Sigmoid colon (tissue), 6 donors: ENCODE measurements at regions not wholly inside any gene's neighbourhood (a gene's known extent, or its start where the extent isn't known, plus 50 kb on each side); places are given as distances from the start of the nearest gene placed in this dataset.

Source experiments
- DNase-seq: peaks from one replicate; pipeline ENCODE4 v3.0.0-alpha.2; 2019
- H3K27ac ChIP-seq, 4 donors: fragments of 200-600 bp; sonication (generic); one replicate each; pipeline ENCODE4 v1.5.1; 2016 to 2019; ENCODE audit warnings: mild to moderate bottlenecking in 1 of 4
- H3K27me3 ChIP-seq, 3 donors: fragments of 200-600 bp; sonication (generic); one replicate each; pipeline ENCODE4 v1.5.1; 2019; ENCODE audit warnings: mild to moderate bottlenecking in 1 of 3
- H3K36me3 ChIP-seq, 4 donors: fragments of 200-600 bp; sonication (generic); one replicate each; pipeline ENCODE4 v1.5.1; 2016 to 2019
- H3K4me1 ChIP-seq, 4 donors: fragments of 200-600 bp; sonication (generic); one replicate each; pipeline ENCODE4 v1.5.1; 2017 to 2019
- H3K4me3 ChIP-seq, 4 donors: fragments of 200-600 bp; sonication (generic); one replicate each; pipeline ENCODE4 v1.5.1; 2017 to 2019; ENCODE audit warnings: mild to moderate bottlenecking in 2 of 4, moderate library complexity in 1 of 4
- H3K9me3 ChIP-seq, 4 donors: fragments of 200-600 bp in 3 of 4; sonication (generic) in 3 of 4; one replicate each; pipeline versions ENCODE4 v1.5.1 to v1.6.1; 2013 to 2019
- EP300 ChIP-seq, 4 donors: sonication (generic); formaldehyde crosslinking; IDR thresholded peaks; one replicate each; pipeline ENCODE4 v1.6.1; 2017; ENCODE audit warnings: antibody characterized with exemption in 4 of 4
- POLR2A ChIP-seq, 2 donors: fragments of 450-650 bp; IDR thresholded peaks; one replicate each; pipeline ENCODE4 v1.6.1; 2016; ENCODE audit warnings: antibody characterized with exemption in 2 of 2, mild to moderate bottlenecking in 2 of 2, moderate library complexity in 2 of 2
- POLR2AphosphoS5 ChIP-seq, 4 donors: sonication (generic); formaldehyde crosslinking; IDR thresholded peaks; one replicate each; pipeline ENCODE4 v1.6.1; 2017; ENCODE audit warnings: antibody characterized with exemption in 4 of 4
- WGBS, 2 donors: extraction: QIAGEN DNeasy Blood & Tissue Kit; methylation state at CpG; one replicate each; pipeline ENCODE4 v1.1.7; 2013; 5-methylcytosine and 5-hydroxymethylcytosine counted together
- intact Hi-C: fragments of 100-400 bp; cut with DNase I; formaldehyde crosslinking; loops from one replicate; pipeline ENCODE4 v1.15.1; 2023
- TF ChIP-seq, protein P1 (sequence below), 4 experiments: fragments of 450-650 bp in 3 of 4; fragments of 200-600 bp in 1 of 4; IDR thresholded peaks; one replicate each; pipeline ENCODE4 v1.5.1; 2016 to 2019; ENCODE audit warnings: antibody characterized with exemption in 4 of 4, mild to moderate bottlenecking in 3 of 4, moderate library complexity in 2 of 4
- donor health status: healthy with polysubstance abuse.
- donor health status: healthy.

DNA sequence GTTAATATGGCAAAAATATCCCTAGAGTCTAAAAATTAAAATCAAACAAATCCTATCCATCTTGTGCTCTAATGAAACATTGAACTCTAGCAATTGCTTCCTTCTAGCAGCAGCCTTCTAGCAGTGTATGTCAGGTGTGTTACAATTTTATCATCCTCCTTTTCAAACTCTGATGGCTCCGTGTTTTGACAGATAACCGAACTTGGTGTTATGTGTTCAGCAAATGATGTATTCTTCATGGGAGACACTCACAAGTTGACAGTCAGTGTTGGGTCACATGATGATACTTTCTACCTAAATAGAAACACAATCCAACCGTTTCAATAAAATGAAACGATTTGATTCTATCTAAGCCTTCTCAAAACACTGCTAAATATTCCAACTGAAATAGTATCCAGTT, 525.3 kb upstream of the NOVA1 start:
- Histone ChIP-seq H3K4me1 (no peaks in the 10 kb centered on the region), H3K9me3 (peaks cover 0 to 7% (median 0%) of the 10 kb centered on the region in 4 donors), H3K36me3 (no peaks in the 10 kb centered on the region), H3K4me3 (no peak overlapping the region), H3K27me3 (no peaks in the 10 kb centered on the region), H3K27ac (no peak overlapping the region)
- intact Hi-C loops = no loop called here
- WGBS, 2 donors = 82 to 83% methylated on average over 4 of the region's 4 CpGs
- TF ChIP-seq POLR2AphosphoS5 (IDR thresholded peaks at IDR 0.05) = no peak
- no peak for TF ChIP-seq EP300 (IDR thresholded peaks at IDR 0.05)
- TF ChIP-seq, protein P1, sequence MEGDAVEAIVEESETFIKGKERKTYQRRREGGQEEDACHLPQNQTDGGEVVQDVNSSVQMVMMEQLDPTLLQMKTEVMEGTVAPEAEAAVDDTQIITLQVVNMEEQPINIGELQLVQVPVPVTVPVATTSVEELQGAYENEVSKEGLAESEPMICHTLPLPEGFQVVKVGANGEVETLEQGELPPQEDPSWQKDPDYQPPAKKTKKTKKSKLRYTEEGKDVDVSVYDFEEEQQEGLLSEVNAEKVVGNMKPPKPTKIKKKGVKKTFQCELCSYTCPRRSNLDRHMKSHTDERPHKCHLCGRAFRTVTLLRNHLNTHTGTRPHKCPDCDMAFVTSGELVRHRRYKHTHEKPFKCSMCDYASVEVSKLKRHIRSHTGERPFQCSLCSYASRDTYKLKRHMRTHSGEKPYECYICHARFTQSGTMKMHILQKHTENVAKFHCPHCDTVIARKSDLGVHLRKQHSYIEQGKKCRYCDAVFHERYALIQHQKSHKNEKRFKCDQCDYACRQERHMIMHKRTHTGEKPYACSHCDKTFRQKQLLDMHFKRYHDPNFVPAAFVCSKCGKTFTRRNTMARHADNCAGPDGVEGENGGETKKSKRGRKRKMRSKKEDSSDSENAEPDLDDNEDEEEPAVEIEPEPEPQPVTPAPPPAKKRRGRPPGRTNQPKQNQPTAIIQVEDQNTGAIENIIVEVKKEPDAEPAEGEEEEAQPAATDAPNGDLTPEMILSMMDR (IDR thresholded peaks at IDR 0.05) = no peak
- no peak for TF ChIP-seq POLR2A (IDR thresholded peaks at IDR 0.05)
- no peak for DNase-seq

DNA sequence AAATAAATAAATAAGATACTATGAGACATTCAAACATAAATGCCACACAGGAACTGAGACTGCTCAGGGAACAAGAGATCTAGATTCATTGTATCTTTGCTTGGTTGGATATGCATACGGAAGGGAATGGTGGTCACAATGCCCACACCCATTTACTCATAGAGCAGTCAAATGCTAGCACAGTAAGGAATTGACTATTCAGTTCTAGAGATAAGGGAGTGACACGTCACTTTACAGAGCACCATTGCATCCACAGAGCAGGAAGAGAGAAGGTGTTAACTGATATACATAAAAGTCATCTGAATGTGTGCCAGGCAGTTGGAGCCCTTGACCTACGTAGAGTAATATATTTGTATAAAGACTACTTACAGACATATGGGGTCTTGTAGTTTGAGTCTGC, 530.0 kb upstream of the NOVA1 start:
- TF ChIP-seq EP300 (IDR thresholded peaks at IDR 0.05) (no peak), POLR2A (IDR thresholded peaks at IDR 0.05) (no peak), POLR2AphosphoS5 (IDR thresholded peaks at IDR 0.05) (no peak)
- TF ChIP-seq, protein P1 (IDR thresholded peaks at IDR 0.05) = no peak
- H3K4me3 ChIP-seq = no peak overlapping the region
- intact Hi-C loops = no loop called here
- no peaks in the 10 kb centered on the region for H3K36me3 ChIP-seq
- DNase-seq = no peak
- no peaks in the 10 kb centered on the region for H3K27me3 ChIP-seq
- 75 to 81% methylated on average over 3 of the region's 3 CpGs for WGBS, 2 donors
- H3K27ac ChIP-seq = no peak overlapping the region
- H3K9me3 ChIP-seq = no peaks in the 10 kb centered on the region
- H3K4me1 ChIP-seq = no peaks in the 10 kb centered on the region

GRCh38 chr14:27134200-27134599, 536.4 kb upstream of the NOVA1 start:
- intact Hi-C loops = no loop called here
- no peak for DNase-seq
- Histone ChIP-seq H3K27me3 (no peaks in the 10 kb centered on the region), H3K9me3 (no peaks in the 10 kb centered on the region), H3K4me3 (no peak overlapping the region), H3K4me1 (no peaks in the 10 kb centered on the region), H3K27ac (no peak overlapping the region), H3K36me3 (no peaks in the 10 kb centered on the region)
- TF ChIP-seq POLR2A (IDR thresholded peaks at IDR 0.05) = no peak
- TF ChIP-seq, protein P1 (IDR thresholded peaks at IDR 0.05) = no peak
- no peak for TF ChIP-seq EP300 (IDR thresholded peaks at IDR 0.05)
- TF ChIP-seq POLR2AphosphoS5 (IDR thresholded peaks at IDR 0.05) = no peak
- 77 to 80% methylated on average over 2 of the region's 2 CpGs for WGBS, 2 donors

DNA sequence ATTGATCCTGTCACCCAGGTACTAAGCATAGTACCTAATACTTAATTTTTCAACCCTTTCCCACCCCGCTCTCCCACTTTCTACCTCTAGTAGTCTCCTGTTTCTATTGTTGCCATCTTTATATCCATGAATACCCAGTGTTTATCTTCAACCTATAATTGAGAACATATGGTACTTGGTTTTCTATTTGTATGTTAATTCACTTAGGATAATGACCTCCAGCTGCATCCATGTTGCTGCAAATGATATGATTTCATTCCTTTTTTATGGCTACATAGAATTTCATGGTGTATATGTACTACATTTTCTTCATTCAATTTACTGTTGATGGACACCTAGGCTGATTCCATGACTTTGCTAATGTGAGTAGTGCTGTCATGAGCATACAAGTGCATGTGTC, 547.3 kb upstream of the NOVA1 start:
- intact Hi-C loops = no loop called here
- Histone ChIP-seq H3K27me3 (no peaks in the 10 kb centered on the region), H3K36me3 (no peaks in the 10 kb centered on the region), H3K27ac (no peak overlapping the region), H3K9me3 (no peaks in the 10 kb centered on the region), H3K4me3 (no peak overlapping the region), H3K4me1 (no peaks in the 10 kb centered on the region)
- TF ChIP-seq POLR2A (IDR thresholded peaks at IDR 0.05) (no peak), EP300 (IDR thresholded peaks at IDR 0.05) (no peak), POLR2AphosphoS5 (IDR thresholded peaks at IDR 0.05) (no peak)
- TF ChIP-seq, protein P1 (IDR thresholded peaks at IDR 0.05) = no peak
- DNase-seq = no peak
- WGBS, 2 donors = 82 to 94% methylated on average over 1 of the region's 1 CpG

DNA sequence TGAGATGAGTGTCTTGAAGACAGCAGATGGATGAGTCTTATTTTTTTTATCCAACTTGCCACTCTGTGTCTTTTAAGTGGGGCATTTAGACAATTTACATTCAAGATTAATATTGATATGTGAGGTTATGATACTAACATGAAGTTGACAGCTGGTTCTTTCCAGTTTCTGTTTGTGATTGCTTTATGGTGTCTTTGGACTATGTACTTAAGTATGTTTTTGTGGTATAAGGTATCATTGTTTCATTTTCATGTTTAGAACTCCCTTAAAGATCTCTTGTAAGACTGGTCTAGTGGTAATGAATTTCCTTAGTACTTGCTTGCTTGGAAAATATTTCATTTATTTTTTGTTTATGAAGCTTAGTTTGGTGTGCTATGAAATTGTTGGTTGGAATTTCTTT, 550.3 kb upstream of the NOVA1 start:
- intact Hi-C loops = no loop called here
- no peak for DNase-seq
- H3K27ac ChIP-seq = no peak overlapping the region
- no peaks in the 10 kb centered on the region for H3K9me3 ChIP-seq
- H3K27me3 ChIP-seq = no peaks in the 10 kb centered on the region
- TF ChIP-seq POLR2A (IDR thresholded peaks at IDR 0.05) (no peak), EP300 (IDR thresholded peaks at IDR 0.05) (no peak)
- H3K4me1 ChIP-seq = no peaks in the 10 kb centered on the region
- no peaks in the 10 kb centered on the region for H3K36me3 ChIP-seq
- no peak overlapping the region for H3K4me3 ChIP-seq
